Activated B cell treated with CpG ODN at 0.5 μM for 24 hours (primary cell): ENCODE measurements at regions not wholly inside any gene's neighbourhood (a gene's known extent, or its start where the extent isn't known, plus 50 kb on each side); places are given as distances from the start of the nearest gene placed in this dataset.

Experiments
- ATAC-seq: fragments of 200-7000 bp; cut with Tn5 transposase; one replicate; pipeline ENCODE4 v1.10.0; 2021; ENCODE audit warnings: low read depth, mild to moderate bottlenecking, moderate library complexity
- CTCF ChIA-PET: fragments of 350-600 bp; sonication (Branson Sonifier 250); formaldehyde crosslinking; loops from one replicate; lab custom pipeline; 2021; ENCODE audit warnings: antibody characterized with exemption; lab: Charles Lee
- POLR2A ChIA-PET: fragments of 350-600 bp; sonication (Branson Sonifier 250); formaldehyde crosslinking; loops from one replicate; lab custom pipeline; 2021; ENCODE audit warnings: antibody characterized with exemption; lab: Charles Lee
- DNase-seq: peaks from one replicate; pipeline ENCODE4 v3.0.0; 2022
- H3K27ac Mint-ChIP-seq: one replicate; pipeline ENCODE4 v1.8.0; 2020; ENCODE audit warnings: mixed read lengths
- H3K27me3 Mint-ChIP-seq: one replicate; pipeline ENCODE4 v1.8.0; 2021; ENCODE audit warnings: mixed read lengths
- H3K36me3 Mint-ChIP-seq: one replicate; pipeline ENCODE4 v1.8.0; 2021; ENCODE audit warnings: low read depth, mixed read lengths
- H3K4me1 Mint-ChIP-seq: one replicate; pipeline ENCODE4 v1.8.0; 2021; ENCODE audit warnings: mixed read lengths
- H3K4me3 Mint-ChIP-seq: one replicate; pipeline ENCODE4 v1.8.0; 2020; ENCODE audit warnings: mild to moderate bottlenecking, mixed read lengths
- H3K9me3 Mint-ChIP-seq: one replicate; pipeline ENCODE4 v1.8.0; 2020; ENCODE audit warnings: mixed read lengths
- CTCF ChIP-seq: fragments of 200-600 bp; IDR thresholded peaks from one replicate; pipeline ENCODE4 v1.8.0; 2022; ENCODE audit warnings: antibody characterized with exemption, mild to moderate bottlenecking
- intact Hi-C: fragments of 100-400 bp; cut with micrococcal nuclease; formaldehyde crosslinking; loops from one replicate; pipeline ENCODE4 v1.15.1; 2024

- CTCF ChIA-PET = no interaction called here
- no peaks in the 10 kb centered on the region for H3K9me3 Mint-ChIP-seq
- H3K4me1 Mint-ChIP-seq = no peaks in the 10 kb centered on the region
- DNase-seq (no peak), ATAC-seq (no peak)
- no peak overlapping the region for H3K4me3 Mint-ChIP-seq
- intact Hi-C loops = no loop called here
- no peaks in the 10 kb centered on the region for H3K36me3 Mint-ChIP-seq
- no peak for TF ChIP-seq CTCF
- H3K27me3 Mint-ChIP-seq = peaks cover 16% of the 10 kb centered on the region
- no peak overlapping the region for H3K27ac Mint-ChIP-seq
- POLR2A ChIA-PET = no interaction called here
Measured at GRCh38 chr1:29651684-29652665, 415.7 kb downstream of the PTPRU start.

GRCh38 chr1:29651246-29651645 lies 414.9 kb downstream of the PTPRU start:
- no peaks in the 10 kb centered on the region for H3K36me3 Mint-ChIP-seq
- DNase-seq = no peak
- POLR2A ChIA-PET = no interaction called here
- H3K4me3 Mint-ChIP-seq = no peak overlapping the region
- no peak for TF ChIP-seq CTCF
- CTCF ChIA-PET = no interaction called here
- H3K27me3 Mint-ChIP-seq = peaks cover 19% of the 10 kb centered on the region
- intact Hi-C loops = no loop called here
- H3K9me3 Mint-ChIP-seq = no peaks in the 10 kb centered on the region
- no peak overlapping the region for H3K27ac Mint-ChIP-seq
- H3K4me1 Mint-ChIP-seq = no peaks in the 10 kb centered on the region
- ATAC-seq = no peak

- POLR2A ChIA-PET = no interaction called here
- no peak for TF ChIP-seq CTCF
- Mint-ChIP-seq H3K27me3 (peaks cover 19% of the 10 kb centered on the region), H3K4me3 (no peak overlapping the region), H3K36me3 (no peaks in the 10 kb centered on the region), H3K27ac (no peak overlapping the region), H3K9me3 (no peaks in the 10 kb centered on the region), H3K4me1 (no peaks in the 10 kb centered on the region)
- no peak for DNase-seq
- no peak for ATAC-seq
- CTCF ChIA-PET = no interaction called here
- intact Hi-C loops = no loop called here
Measured at GRCh38 chr1:29650476-29650875, 414.2 kb downstream of the PTPRU start.

- ATAC-seq = no peak
- no peak for DNase-seq
- TF ChIP-seq CTCF = no peak
- Mint-ChIP-seq H3K4me3 (no peak overlapping the region), H3K9me3 (no peaks in the 10 kb centered on the region), H3K36me3 (no peaks in the 10 kb centered on the region), H3K27me3 (peaks cover 19% of the 10 kb centered on the region), H3K27ac (no peak overlapping the region), H3K4me1 (no peaks in the 10 kb centered on the region)
- ChIA-PET CTCF (no interaction called here), POLR2A (no interaction called here)
- intact Hi-C loops = no loop called here
Measured at GRCh38 chr1:29650041-29650400, 413.7 kb downstream of the PTPRU start.

- DNase-seq (no peak), ATAC-seq (no peak)
- TF ChIP-seq CTCF = no peak
- Mint-ChIP-seq H3K27ac (no peak overlapping the region), H3K36me3 (no peaks in the 10 kb centered on the region), H3K4me3 (no peak overlapping the region), H3K4me1 (no peaks in the 10 kb centered on the region), H3K27me3 (peaks cover 19% of the 10 kb centered on the region), H3K9me3 (no peaks in the 10 kb centered on the region)
- POLR2A ChIA-PET = no interaction called here
- CTCF ChIA-PET = no interaction called here
- intact Hi-C loops = no loop called here
Measured at GRCh38 chr1:29649189-29650040, 413.1 kb downstream of the PTPRU start.
